Mucosa of descending colon (tissue), 3 donors: ENCODE measurements at regions not wholly inside any gene's neighbourhood (a gene's known extent, or its start where the extent isn't known, plus 50 kb on each side); places are given as distances from the start of the nearest gene placed in this dataset.

Experiments
- ATAC-seq: fragments of 200-7000 bp; cut with Tn5 transposase; one replicate; pipeline ENCODE4 v1.9.1; 2020; ENCODE audit warnings: mild to moderate bottlenecking, moderate library complexity
- DNase-seq, 3 donors: peaks; one replicate each; pipeline ENCODE4 v3.0.0-alpha.2; 2020
- H3K36me3 ChIP-seq: fragments of 200-600 bp; one replicate; pipeline ENCODE4 v1.8.0; 2021; ENCODE audit warnings: low read depth, mild to moderate bottlenecking
- H3K4me1 ChIP-seq: fragments of 200-600 bp; one replicate; pipeline ENCODE4 v1.8.0; 2021; ENCODE audit warnings: low read depth, mild to moderate bottlenecking
- H3K4me3 ChIP-seq: fragments of 200-600 bp; one replicate; pipeline ENCODE4 v1.8.0; 2021; ENCODE audit warnings: mild to moderate bottlenecking
- H3K9me3 ChIP-seq: fragments of 200-600 bp; one replicate; pipeline ENCODE4 v1.8.0; 2021; ENCODE audit warnings: mild to moderate bottlenecking
- intact Hi-C, 2 donors: fragments of 100-400 bp; cut with DNase I in 1 of 2; cut with micrococcal nuclease in 1 of 2; formaldehyde crosslinking; loops; one replicate each; pipeline versions ENCODE4 v1.11.0 to v1.11.1; 2022; cut with DNase I, micrococcal nuclease
- TF ChIP-seq, protein P1 (sequence below): fragments of 200-600 bp; IDR thresholded peaks from one replicate; pipeline ENCODE4 v1.8.0; 2022; ENCODE audit warnings: antibody characterized with exemption, mild to moderate bottlenecking
- donor health status: DM: no; HTN: no; CAD: no; lungs with moderate emphysema.
- donor health status: DM: no; HTN: no; CAD: no.
- donor health status: DM: no; HTN: yes; CAD: no.

- intact Hi-C loops: loop anchor here (10.0 kb wide), 3 partner anchors 90 to 410 kb away; no protein-coding TSS in a partner anchor
Measured at GRCh38 chr2:176554101-176555048, 285.1 kb downstream of the MTX2 start.

DNA sequence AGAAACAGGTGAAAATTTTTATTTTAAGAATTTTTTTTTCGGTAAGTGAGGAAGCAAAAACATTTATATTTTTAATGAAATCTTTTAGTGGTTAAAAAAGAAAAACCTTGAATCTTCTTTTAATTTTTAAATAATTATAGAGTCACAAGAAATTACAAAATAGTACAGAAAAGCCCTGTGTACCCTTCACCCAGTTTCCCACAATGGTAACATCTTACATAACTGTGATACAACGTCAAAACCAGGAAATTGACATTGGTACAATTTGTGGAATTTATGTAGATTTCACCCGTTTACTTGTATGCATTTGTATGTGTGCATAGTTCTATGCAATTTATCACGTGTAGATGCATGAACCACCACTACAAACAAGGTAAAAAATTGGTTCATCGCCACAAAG is 285.9 kb downstream of the MTX2 start:
- DNase-seq (no peak), ATAC-seq (no peak)
- Histone ChIP-seq H3K4me1 (no peaks in the 10 kb centered on the region), H3K4me3 (no peak overlapping the region), H3K36me3 (no peaks in the 10 kb centered on the region), H3K9me3 (no peaks in the 10 kb centered on the region)
- intact Hi-C loops: loop anchor here (10.0 kb wide), 3 partner anchors 90 to 410 kb away; no protein-coding TSS in a partner anchor
- TF ChIP-seq, protein P1, sequence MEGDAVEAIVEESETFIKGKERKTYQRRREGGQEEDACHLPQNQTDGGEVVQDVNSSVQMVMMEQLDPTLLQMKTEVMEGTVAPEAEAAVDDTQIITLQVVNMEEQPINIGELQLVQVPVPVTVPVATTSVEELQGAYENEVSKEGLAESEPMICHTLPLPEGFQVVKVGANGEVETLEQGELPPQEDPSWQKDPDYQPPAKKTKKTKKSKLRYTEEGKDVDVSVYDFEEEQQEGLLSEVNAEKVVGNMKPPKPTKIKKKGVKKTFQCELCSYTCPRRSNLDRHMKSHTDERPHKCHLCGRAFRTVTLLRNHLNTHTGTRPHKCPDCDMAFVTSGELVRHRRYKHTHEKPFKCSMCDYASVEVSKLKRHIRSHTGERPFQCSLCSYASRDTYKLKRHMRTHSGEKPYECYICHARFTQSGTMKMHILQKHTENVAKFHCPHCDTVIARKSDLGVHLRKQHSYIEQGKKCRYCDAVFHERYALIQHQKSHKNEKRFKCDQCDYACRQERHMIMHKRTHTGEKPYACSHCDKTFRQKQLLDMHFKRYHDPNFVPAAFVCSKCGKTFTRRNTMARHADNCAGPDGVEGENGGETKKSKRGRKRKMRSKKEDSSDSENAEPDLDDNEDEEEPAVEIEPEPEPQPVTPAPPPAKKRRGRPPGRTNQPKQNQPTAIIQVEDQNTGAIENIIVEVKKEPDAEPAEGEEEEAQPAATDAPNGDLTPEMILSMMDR: no peak

More at GRCh38 chr2:176554101-176555048, 285.1 kb downstream of the MTX2 start:
- Histone ChIP-seq H3K4me1 (no peaks in the 10 kb centered on the region), H3K9me3 (no peaks in the 10 kb centered on the region), H3K4me3 (no peak overlapping the region), H3K36me3 (no peaks in the 10 kb centered on the region)
- ATAC-seq (peak; percentile 80), DNase-seq (peak in 1 of 3 donors; percentile 33)
- TF ChIP-seq, protein P1: peak; percentile 54

DNA sequence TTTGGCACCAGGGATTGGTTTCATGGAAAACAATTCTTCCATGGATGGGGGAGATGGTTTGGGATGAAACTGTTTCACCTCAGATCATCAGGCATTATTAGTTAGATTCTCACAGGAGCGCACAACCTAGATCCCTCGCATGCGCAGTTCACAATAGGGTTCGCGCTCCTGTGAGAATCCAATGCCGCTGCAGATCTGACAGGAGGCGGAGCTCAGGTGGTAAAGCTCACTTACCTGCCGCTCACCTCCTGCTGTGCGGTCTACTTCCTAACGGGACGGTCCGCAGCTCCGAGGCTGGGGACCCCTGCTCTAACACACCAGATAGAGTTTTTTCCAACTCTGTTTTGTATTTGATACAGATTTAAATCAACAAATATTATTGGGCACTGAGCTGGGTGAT is 286.5 kb downstream of the MTX2 start:
- ATAC-seq: peak; percentile 27
- no peak overlapping the region for H3K4me3 ChIP-seq
- no peaks in the 10 kb centered on the region for H3K36me3 ChIP-seq
- TF ChIP-seq, protein P1: no peak
- intact Hi-C loops: loop anchor here (10.0 kb wide), 3 partner anchors 89 to 411 kb away; no protein-coding TSS in a partner anchor
- no peaks in the 10 kb centered on the region for H3K9me3 ChIP-seq
- H3K4me1 ChIP-seq: no peaks in the 10 kb centered on the region
- peak; percentile 24 to 47 (median 45) for DNase-seq

DNA sequence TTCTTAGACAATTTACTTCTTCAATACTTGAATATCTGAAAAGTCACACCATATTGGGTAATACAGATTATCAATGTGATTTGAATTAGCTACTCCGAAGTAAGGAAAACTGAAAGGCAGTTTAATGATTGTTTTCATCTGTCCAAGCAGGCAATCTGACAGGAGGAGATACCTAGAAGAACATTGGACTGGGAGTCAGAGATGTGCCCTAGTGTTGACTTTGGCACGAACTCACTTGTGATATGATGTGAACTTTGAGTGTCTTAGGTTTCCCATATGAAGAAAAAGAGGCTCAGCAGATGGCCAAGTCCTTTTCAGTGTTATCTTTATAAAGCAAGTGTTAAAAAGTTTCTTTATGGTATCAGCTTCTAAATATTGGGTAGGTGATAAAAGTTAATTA is 287.1 kb downstream of the MTX2 start:
- intact Hi-C loops: loop anchor here (10.0 kb wide), 3 partner anchors 88 to 412 kb away; no protein-coding TSS in a partner anchor
- TF ChIP-seq, protein P1: no peak
- H3K4me1 ChIP-seq: no peaks in the 10 kb centered on the region
- H3K36me3 ChIP-seq: no peaks in the 10 kb centered on the region
- ATAC-seq: no peak
- no peak overlapping the region for H3K4me3 ChIP-seq
- no peak for DNase-seq
- H3K9me3 ChIP-seq: no peaks in the 10 kb centered on the region

- Histone ChIP-seq H3K9me3 (no peaks in the 10 kb centered on the region), H3K4me3 (no peak overlapping the region), H3K4me1 (no peaks in the 10 kb centered on the region), H3K36me3 (no peaks in the 10 kb centered on the region)
- intact Hi-C loops: loop anchor here (10.0 kb wide), 3 partner anchors 87 to 413 kb away; no protein-coding TSS in a partner anchor
- TF ChIP-seq, protein P1: no peak
- ATAC-seq: no peak
- no peak for DNase-seq
Measured at GRCh38 chr2:176557821-176558220, 288.6 kb downstream of the MTX2 start.
